IMR-90 (cell line): ENCODE measurements at regions not wholly inside any gene's neighbourhood (a gene's known extent, or its start where the extent isn't known, plus 50 kb on each side); places are given as distances from the start of the nearest gene placed in this dataset.

Experiments used
- ATAC-seq: fragments of 200-7000 bp; cut with Tn5 transposase; 2 replicates; pipeline ENCODE4 v1.9.1; 2020; ENCODE audit warnings: low read depth, mild to moderate bottlenecking, moderate library complexity
- BruUV-seq: library from RNA; stranded (reverse); fragments of 400-500 nt; replicated peaks from 2 replicates; lab custom pipeline; 2021; lab: Mats Ljungman, UMichigan
- CTCF ChIA-PET: fragments of 300-600 bp; formaldehyde crosslinking; extraction: SDS; loops from one replicate; lab custom pipeline; 2021; ENCODE audit warnings: antibody characterized with exemption; lab: Yijun Ruan, JAX
- POLR2A ChIA-PET: fragments of 300-600 bp; sonication (Branson Sonifier 250); formaldehyde crosslinking; loops from one replicate; lab custom pipeline; 2022; ENCODE audit warnings: antibody characterized with exemption; ENCODE audit not compliant: unreplicated experiment; lab: Charles Lee
- DNase-seq: peaks from one replicate; pipeline ENCODE4 v3.0.0; 2013
- H2AFZ ChIP-seq: replicated peaks from 2 replicates; pipeline ENCODE3; 2013; ENCODE audit warnings: low read length, mild to moderate bottlenecking; ENCODE audit not compliant: poor library complexity
- H2AK5ac ChIP-seq: 2 replicates; pipeline ENCODE4 v1.6.1; 2013; ENCODE audit warnings: low read depth, low read length, inconsistent platforms
- H2AK9ac ChIP-seq: replicated peaks from 2 replicates; pipeline ENCODE3; 2013; ENCODE audit warnings: mild to moderate bottlenecking, low read depth, low read length, moderate library complexity; ENCODE audit not compliant: poor library complexity
- H2BK120ac ChIP-seq: 2 replicates; pipeline ENCODE4 v1.6.1; 2013; ENCODE audit warnings: low read depth, low read length, inconsistent platforms
- H2BK15ac ChIP-seq: 3 replicates; pipeline ENCODE4 v1.6.1; 2013; ENCODE audit warnings: low read depth, low read length, inconsistent platforms
- H2BK20ac ChIP-seq: 2 replicates; pipeline ENCODE4 v1.6.1; 2013; ENCODE audit warnings: low read depth, mild to moderate bottlenecking, inconsistent platforms, low read length, moderate library complexity
- H2BK5ac ChIP-seq: 2 replicates; pipeline ENCODE4 v1.6.1; 2013; ENCODE audit warnings: mild to moderate bottlenecking, low read depth, low read length, inconsistent platforms; ENCODE audit not compliant: poor library complexity, severe bottlenecking
- H3K14ac ChIP-seq: replicated peaks from 2 replicates; pipeline ENCODE4 v1.6.1; 2013; ENCODE audit warnings: low read depth, low read length, inconsistent platforms
- H3K18ac ChIP-seq: 2 replicates; pipeline ENCODE4 v1.6.1; 2013; ENCODE audit warnings: low read depth, low read length, control low read depth
- H3K23ac ChIP-seq: 2 replicates; pipeline ENCODE4 v1.6.1; 2013; ENCODE audit warnings: low read depth, low read length, inconsistent platforms
- H3K27ac ChIP-seq: 2 replicates; pipeline ENCODE4 v1.5.1; 2013; ENCODE audit warnings: mild to moderate bottlenecking, control low read depth, low read length; ENCODE audit not compliant: insufficient read depth
- H3K27me3 ChIP-seq: 2 replicates; pipeline ENCODE4 v1.6.1; 2013; ENCODE audit warnings: low read length; ENCODE audit not compliant: control insufficient read depth, insufficient read depth
- H3K36me3 ChIP-seq: 2 replicates; pipeline ENCODE4 v1.6.1; 2013; ENCODE audit warnings: low read length, mixed read lengths; ENCODE audit not compliant: control insufficient read depth, insufficient read depth
- H3K4ac ChIP-seq: 2 replicates; pipeline ENCODE4 v1.6.1; 2013; ENCODE audit warnings: low read depth, low read length, inconsistent platforms
- H3K4me1 ChIP-seq: 2 replicates; pipeline ENCODE4 v1.6.1; 2013; ENCODE audit warnings: low read length, mixed read lengths; ENCODE audit not compliant: control insufficient read depth, insufficient read depth
- H3K4me2 ChIP-seq: 2 replicates; pipeline ENCODE4 v1.6.1; 2013; ENCODE audit warnings: low read depth, mild to moderate bottlenecking, control low read depth, low read length, moderate library complexity
- H3K4me3 ChIP-seq: 2 replicates; pipeline ENCODE4 v1.5.1; 2013; ENCODE audit warnings: low read depth, mild to moderate bottlenecking, control low read depth, low read length, moderate library complexity; ENCODE audit not compliant: insufficient read depth
- H3K56ac ChIP-seq: 2 replicates; pipeline ENCODE4 v1.6.1; 2013; ENCODE audit warnings: low read length, inconsistent platforms; ENCODE audit not compliant: insufficient read depth; ENCODE audit errors: extremely low read depth
- H3K79me1 ChIP-seq, 2 experiments: 2 replicates each; pipeline ENCODE4 v1.6.1; 2013; ENCODE audit warnings: low read length in 2 of 2, inconsistent platforms in 1 of 2, low read depth in 1 of 2
- H3K9ac ChIP-seq: 2 replicates; pipeline ENCODE4 v1.6.1; 2013; ENCODE audit warnings: low read depth, low read length, control low read depth
- H3K9me1 ChIP-seq: 2 replicates; pipeline ENCODE4 v1.6.1; 2013; ENCODE audit warnings: low read length, inconsistent platforms; ENCODE audit not compliant: insufficient read depth
- H3K9me3 ChIP-seq: 2 replicates; pipeline ENCODE4 v1.6.1; 2013; ENCODE audit warnings: low read length; ENCODE audit not compliant: control insufficient read depth, insufficient read depth
- H4K20me1 ChIP-seq: 2 replicates; pipeline ENCODE4 v1.6.1; 2013; ENCODE audit warnings: low read length, inconsistent platforms; ENCODE audit not compliant: insufficient read depth
- H4K5ac ChIP-seq: 2 replicates; pipeline ENCODE4 v1.6.1; 2013; ENCODE audit warnings: mild to moderate bottlenecking, low read depth, low read length, control low read depth
- H4K8ac ChIP-seq, 2 experiments: 2 replicates each; pipeline ENCODE4 v1.6.1; 2013; ENCODE audit warnings: low read depth in 2 of 2, low read length in 2 of 2, control low read depth in 1 of 2, inconsistent platforms in 1 of 2
- H4K91ac ChIP-seq: 2 replicates; pipeline ENCODE4 v1.6.1; 2013; ENCODE audit warnings: low read depth, low read length, inconsistent platforms; ENCODE audit not compliant: insufficient read depth
- BHLHE40 ChIP-seq: fragments of 150-350 bp; IDR thresholded peaks from 2 replicates; pipeline ENCODE4 v1.6.1; 2016; ENCODE audit warnings: mild to moderate bottlenecking, low read depth, low read length
- CEBPB ChIP-seq: IDR thresholded peaks from 2 replicates; pipeline ENCODE4 v1.6.1; 2012; ENCODE audit warnings: low read depth, low read length, improper control_type of control experiment
- CHD1 ChIP-seq: IDR thresholded peaks from 2 replicates; pipeline ENCODE4 v1.6.1; 2012; ENCODE audit warnings: low read depth, low read length, improper control_type of control experiment
- CTCF ChIP-seq: conservative IDR thresholded peaks from 2 replicates; pipeline ENCODE4 v1.5.1; 2012; ENCODE audit warnings: mild to moderate bottlenecking, low read depth, low read length, improper control_type of control experiment
- ELK1 ChIP-seq: fragments of 150-350 bp; IDR thresholded peaks from 2 replicates; pipeline ENCODE4 v1.6.1; 2016; ENCODE audit warnings: low read depth, mild to moderate bottlenecking, low read length, moderate library complexity, borderline replicate concordance
- FOS ChIP-seq: fragments of 150-350 bp; IDR thresholded peaks from 2 replicates; pipeline ENCODE4 v1.6.1; 2016; ENCODE audit warnings: low read depth, low read length
- MAFK ChIP-seq: IDR thresholded peaks from 2 replicates; pipeline ENCODE4 v1.6.1; 2012; ENCODE audit warnings: low read depth, low read length, improper control_type of control experiment
- MAZ ChIP-seq: IDR thresholded peaks from 2 replicates; pipeline ENCODE4 v1.6.1; 2012; ENCODE audit warnings: low read depth, mild to moderate bottlenecking, low read length, improper control_type of control experiment, moderate library complexity, borderline replicate concordance
- MXI1 ChIP-seq: IDR thresholded peaks from 2 replicates; pipeline ENCODE4 v1.6.1; 2012; ENCODE audit warnings: low read depth, mild to moderate bottlenecking, low read length, moderate library complexity, borderline replicate concordance
- NFE2L2 ChIP-seq: fragments of 150-350 bp; IDR thresholded peaks from 2 replicates; pipeline ENCODE4 v1.6.1; 2016; ENCODE audit warnings: low read depth, mild to moderate bottlenecking, low read length
- POLR2A ChIP-seq: IDR thresholded peaks from 2 replicates; pipeline ENCODE4 v1.6.1; 2012; ENCODE audit warnings: mild to moderate bottlenecking, low read depth, low read length
- RAD21 ChIP-seq: IDR thresholded peaks from 2 replicates; pipeline ENCODE4 v1.6.1; 2012; ENCODE audit warnings: low read length, improper control_type of control experiment
- RCOR1 ChIP-seq: IDR thresholded peaks from 2 replicates; pipeline ENCODE4 v1.6.1; 2012; ENCODE audit warnings: mild to moderate bottlenecking, low read length, improper control_type of control experiment; ENCODE audit not compliant: insufficient replicate concordance
- RFX5 ChIP-seq: IDR thresholded peaks from 2 replicates; pipeline ENCODE4 v1.8.0; 2012; ENCODE audit warnings: low read depth, mild to moderate bottlenecking, low read length, moderate library complexity
- SMC3 ChIP-seq: fragments of 150-350 bp; IDR thresholded peaks from 2 replicates; pipeline ENCODE4 v1.6.1; 2016; ENCODE audit warnings: low read depth, mild to moderate bottlenecking, antibody characterized with exemption, low read length, moderate library complexity
- USF2 ChIP-seq: fragments of 150-350 bp; IDR thresholded peaks from 2 replicates; pipeline ENCODE4 v1.6.1; 2017; ENCODE audit warnings: mild to moderate bottlenecking, antibody characterized with exemption, low read length, low read depth
- dilution Hi-C: fragments of 300-500 bp; cut with HindIII; formaldehyde crosslinking; loops from one replicate; pipeline ENCODE4 v1.14.3; 2018; ENCODE audit warnings: low sequenced_read_pairs; ENCODE audit not compliant: unreplicated experiment
- in situ Hi-C: fragments of 300-500 bp; cut with MboI; formaldehyde crosslinking; loops from 3 replicates; pipeline ENCODE4 v1.14.3; 2019; ENCODE audit warnings: low sequenced_read_pairs, inconsistent platforms, mixed read lengths
- intact Hi-C: fragments of 100-400 bp; cut with micrococcal nuclease; formaldehyde crosslinking; loops from 2 replicates; pipeline ENCODE4 v1.10.0; 2022

- Histone ChIP-seq H2AK5ac (no peak overlapping the region), H3K27ac (no peak overlapping the region), H2BK15ac (no peak overlapping the region), H3K4ac (no peak overlapping the region), H3K23ac (no peak overlapping the region), H2BK20ac (no peak overlapping the region), H3K9ac (no peak overlapping the region), H3K9me3 (peaks cover 6% of the 10 kb centered on the region), H3K79me1 (no peaks in the 10 kb centered on the region), H4K91ac (no peak overlapping the region), H3K56ac (no peak overlapping the region), H3K9me1 (peaks cover 3% of the 10 kb centered on the region; the same call in 1 of the 2 replicates), H4K20me1 (no peaks in the 10 kb centered on the region), H3K4me1 (no peaks in the 10 kb centered on the region), H2AK9ac (no peak overlapping the region), H4K5ac (no peak overlapping the region), H3K18ac (no peak overlapping the region), H2BK120ac (no peak overlapping the region), H2AFZ (no peak overlapping the region), H2BK5ac (no peak overlapping the region), H3K4me2 (no peak overlapping the region), H3K36me3 (no peaks in the 10 kb centered on the region), H4K8ac (no peak overlapping the region), H3K14ac (no peak overlapping the region), H3K27me3 (no peaks in the 10 kb centered on the region), H3K4me3 (no peak overlapping the region)
- no peak for TF ChIP-seq FOS
- no peak for TF ChIP-seq BHLHE40
- no peak for TF ChIP-seq RAD21
- no peak for TF ChIP-seq NFE2L2
- TF ChIP-seq MAZ = no peak
- TF ChIP-seq CHD1 = no peak
- TF ChIP-seq USF2 = no peak
- no peak for TF ChIP-seq MAFK
- no peak for TF ChIP-seq MXI1
- TF ChIP-seq ELK1 = no peak
- TF ChIP-seq RFX5 = no peak
- no peak for TF ChIP-seq SMC3
- no peak for TF ChIP-seq POLR2A
- no peak for TF ChIP-seq CTCF
- TF ChIP-seq RCOR1 = no peak
- TF ChIP-seq CEBPB = no peak
- ATAC-seq = no peak
- dilution Hi-C loops (no loop called here), intact Hi-C loops (no loop called here), in situ Hi-C loops (no loop called here)
- no TSS peak for BruUV-seq
- ChIA-PET POLR2A (no interaction called here), CTCF (no interaction called here)
- no peak for DNase-seq
Observed at GRCh38 chr6:80445751-80446150, 339.3 kb downstream of the BCKDHB start.
